Adrenal gland (tissue), 9 donors: ENCODE measurements at regions not wholly inside any gene's neighbourhood (a gene's known extent, or its start where the extent isn't known, plus 50 kb on each side); places are given as distances from the start of the nearest gene placed in this dataset.

ENCODE experiments used
- DNase-seq, 7 donors: peaks; one replicate each; pipeline ENCODE4 v3.0.0-alpha.2; 2019 to 2020
- H3K27ac ChIP-seq, 5 donors: fragments of 200-600 bp; sonication (generic) in 4 of 5; 1 replicate in 3 of 5; 2 replicates in 2 of 5; pipeline versions ENCODE4 v1.5.1 to v1.8.0; 2016 to 2020; ENCODE audit warnings: mild to moderate bottlenecking in 1 of 5
- H3K27me3 ChIP-seq: fragments of 200-600 bp; 2 replicates; pipeline ENCODE4 v1.8.0; 2021
- H3K36me3 ChIP-seq, 2 donors: fragments of 200-600 bp; replicated peaks in 1 of 2; 1 replicate in 1 of 2; 2 replicates in 1 of 2; pipeline versions ENCODE4 v1.5.1 to v1.8.0; 2018 to 2022
- H3K4me1 ChIP-seq, 2 donors: fragments of 200-600 bp; replicated peaks in 1 of 2; 1 replicate in 1 of 2; 2 replicates in 1 of 2; pipeline versions ENCODE4 v1.5.1 to v1.8.0; 2018 to 2021
- H3K4me3 ChIP-seq, 4 donors: fragments of 200-600 bp; sonication (generic) in 3 of 4; one replicate each; pipeline ENCODE4 v1.5.1; 2016 to 2018
- H3K9me3 ChIP-seq, 3 donors: fragments of 200-600 bp; sonication (generic) in 1 of 3; replicated peaks in 1 of 3; 1 replicate in 2 of 3; 2 replicates in 1 of 3; pipeline versions ENCODE4 v1.5.1 to v1.8.0; 2016 to 2021
- CTCF ChIP-seq, 6 experiments: fragments of 450-650 bp in 4 of 6; fragments of 200-600 bp in 2 of 6; sonication (generic) in 1 of 6; IDR thresholded peaks; 1 replicate in 5 of 6; 2 replicates in 1 of 6; pipeline versions ENCODE4 v1.5.1 to v1.8.0; 2016 to 2021; ENCODE audit warnings: antibody characterized with exemption in 6 of 6, mild to moderate bottlenecking in 2 of 6, moderate library complexity in 1 of 6
- POLR2A ChIP-seq, 2 donors: fragments of 450-650 bp; IDR thresholded peaks; one replicate each; pipeline ENCODE4 v1.6.1; 2017; ENCODE audit warnings: antibody characterized with exemption in 2 of 2, mild to moderate bottlenecking in 2 of 2, moderate library complexity in 1 of 2
- WGBS, 4 donors: extraction: QIAGEN DNeasy Blood & Tissue Kit in 2 of 4; methylation state at CpG; one replicate each; pipeline versions ENCODE4 v1.1.5 to v1.1.7; 2013 to 2017; 5-methylcytosine and 5-hydroxymethylcytosine counted together
- intact Hi-C, 2 donors: fragments of 100-400 bp; cut with DNase I; formaldehyde crosslinking; loops; one replicate each; pipeline versions ENCODE4 v1.14.1 to v1.15.0; 2022 to 2023
- donor health status: healthy with polysubstance abuse.
- donor health status: Bipolar disorder and iron deficiency.
- donor health status: DM: yes; HTN: yes; CAD: no.
- donor health status: DM: no; HTN: no; CAD: no.
- donor health status: DM: no; HTN: no; CAD: no.

GRCh38 chr4:15262396-15262795, 165.4 kb upstream of the C1QTNF7 start:
- Histone ChIP-seq H3K4me3 (no peak overlapping the region), H3K4me1 (no peaks in the 10 kb centered on the region), H3K36me3 (no peaks in the 10 kb centered on the region), H3K27ac (no peak overlapping the region), H3K27me3 (no peaks in the 10 kb centered on the region), H3K9me3 (peaks cover 0 to 7% (median 0%) of the 10 kb centered on the region in 3 donors)
- TF ChIP-seq POLR2A (IDR thresholded peaks at IDR 0.05) = no peak
- TF ChIP-seq CTCF (IDR thresholded peaks at IDR 0.05) = no peak
- intact Hi-C loops = no loop called here
- no peak for DNase-seq

- intact Hi-C loops = no loop called here
- H3K9me3 ChIP-seq = peaks cover 0 to 4% (median 0%) of the 10 kb centered on the region in 3 donors
- 75 to 84% (median 81%) methylated on average over 2 of the region's 2 CpGs for WGBS, 4 donors
These were observed 157.6 kb upstream of the C1QTNF7 start for GRCh38 chr4:15270201-15270600.

GRCh38 chr4:15286041-15286440, 141.8 kb upstream of the C1QTNF7 start:
- Histone ChIP-seq H3K9me3 (no peaks in the 10 kb centered on the region), H3K36me3 (no peaks in the 10 kb centered on the region), H3K4me1 (no peaks in the 10 kb centered on the region), H3K27ac (no peak overlapping the region), H3K4me3 (no peak overlapping the region), H3K27me3 (no peaks in the 10 kb centered on the region)
- DNase-seq = no peak
- TF ChIP-seq CTCF (IDR thresholded peaks at IDR 0.05) (no peak), POLR2A (IDR thresholded peaks at IDR 0.05) (no peak)
- intact Hi-C loops = no loop called here
- WGBS, 4 donors = 93 to 95% (median 93%) methylated on average over 2 of the region's 2 CpGs

More at GRCh38 chr4:15270201-15270600, 157.6 kb upstream of the C1QTNF7 start:
- TF ChIP-seq POLR2A (IDR thresholded peaks at IDR 0.05) (no peak), CTCF (IDR thresholded peaks at IDR 0.05) (no peak)
- H3K4me1 ChIP-seq = no peaks in the 10 kb centered on the region
- no peaks in the 10 kb centered on the region for H3K27me3 ChIP-seq
- no peak overlapping the region for H3K4me3 ChIP-seq
- H3K27ac ChIP-seq = no peak overlapping the region
- no peak for DNase-seq
- H3K36me3 ChIP-seq = no peaks in the 10 kb centered on the region

GRCh38 chr4:15291122-15291521, 136.7 kb upstream of the C1QTNF7 start:
- H3K4me1 ChIP-seq = no peaks in the 10 kb centered on the region
- no peaks in the 10 kb centered on the region for H3K36me3 ChIP-seq
- WGBS, 4 donors = 39 to 48% (median 42%) methylated on average over 1 of the region's 1 CpG
- TF ChIP-seq POLR2A (IDR thresholded peaks at IDR 0.05) (no peak), CTCF (IDR thresholded peaks at IDR 0.05) (no peak)
- H3K9me3 ChIP-seq = no peaks in the 10 kb centered on the region
- H3K27ac ChIP-seq = no peak overlapping the region
- no peak overlapping the region for H3K4me3 ChIP-seq
- intact Hi-C loops = no loop called here
- no peaks in the 10 kb centered on the region for H3K27me3 ChIP-seq
- no peak for DNase-seq
